ENCODE measurements at regions not wholly inside any gene's neighbourhood (a gene's known extent, or its start where the extent isn't known, plus 50 kb on each side); places are given as distances from the start of the nearest gene placed in this dataset.

DNA sequence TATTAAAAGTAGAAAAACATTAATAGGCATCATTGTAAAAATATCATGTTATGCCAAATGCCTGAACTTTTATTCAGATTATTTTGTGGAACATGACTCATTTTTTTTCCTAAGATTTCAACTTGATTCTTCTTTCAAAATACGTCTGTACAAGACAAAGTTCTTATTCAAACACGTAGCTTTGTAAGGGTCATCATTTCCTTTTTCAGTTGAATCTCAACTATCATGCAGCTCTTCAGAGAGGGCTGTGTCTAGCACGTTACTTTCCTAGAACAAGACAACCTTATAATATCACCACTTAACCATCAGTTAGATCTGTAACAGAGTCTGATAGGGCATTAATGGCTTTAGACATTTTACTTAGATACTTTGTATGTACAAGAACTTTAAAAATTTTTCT lies 608.9 kb downstream of the AMY1C start:
- no peak overlapping the region for H3K27ac ChIP-seq (ENCODE audit: low read depth in 1 of 2, low read length in 2 of 2)
- DNase-seq, result no peak
- H3K36me3 Mint-ChIP-seq, result no peaks in the 10 kb centered on the region
- H3K9me3 ChIP-seq (replicated peaks in 1 of 2; ENCODE audit: control insufficient read depth in 1 of 2, insufficient read depth in 1 of 2, low read length in 2 of 2), result peaks cover 0 to 10% of the 10 kb centered on the region in 2 donors
- TF ChIP-seq, protein P1, sequence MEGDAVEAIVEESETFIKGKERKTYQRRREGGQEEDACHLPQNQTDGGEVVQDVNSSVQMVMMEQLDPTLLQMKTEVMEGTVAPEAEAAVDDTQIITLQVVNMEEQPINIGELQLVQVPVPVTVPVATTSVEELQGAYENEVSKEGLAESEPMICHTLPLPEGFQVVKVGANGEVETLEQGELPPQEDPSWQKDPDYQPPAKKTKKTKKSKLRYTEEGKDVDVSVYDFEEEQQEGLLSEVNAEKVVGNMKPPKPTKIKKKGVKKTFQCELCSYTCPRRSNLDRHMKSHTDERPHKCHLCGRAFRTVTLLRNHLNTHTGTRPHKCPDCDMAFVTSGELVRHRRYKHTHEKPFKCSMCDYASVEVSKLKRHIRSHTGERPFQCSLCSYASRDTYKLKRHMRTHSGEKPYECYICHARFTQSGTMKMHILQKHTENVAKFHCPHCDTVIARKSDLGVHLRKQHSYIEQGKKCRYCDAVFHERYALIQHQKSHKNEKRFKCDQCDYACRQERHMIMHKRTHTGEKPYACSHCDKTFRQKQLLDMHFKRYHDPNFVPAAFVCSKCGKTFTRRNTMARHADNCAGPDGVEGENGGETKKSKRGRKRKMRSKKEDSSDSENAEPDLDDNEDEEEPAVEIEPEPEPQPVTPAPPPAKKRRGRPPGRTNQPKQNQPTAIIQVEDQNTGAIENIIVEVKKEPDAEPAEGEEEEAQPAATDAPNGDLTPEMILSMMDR (IDR thresholded peaks at IDR 0.05), result no peak
- H3K79me2 ChIP-seq (ENCODE audit: insufficient read depth, low read length), result no peaks in the 10 kb centered on the region
- no peak overlapping the region for H2AFZ ChIP-seq (ENCODE audit: insufficient read depth, low read depth, low read length, poor library complexity, severe bottlenecking)
- H3K4me3 ChIP-seq (replicated peaks in 1 of 3; ENCODE audit: low read depth in 2 of 3, low read length in 3 of 3), result no peak overlapping the region
- H4K20me1 ChIP-seq (ENCODE audit: insufficient read depth, low read length), result no peaks in the 10 kb centered on the region
- intact Hi-C loops (cut with micrococcal nuclease), result no loop called here
- no peaks in the 10 kb centered on the region for H3K27me3 ChIP-seq (ENCODE audit: control insufficient read depth in 2 of 2, insufficient read depth in 2 of 2, low read length in 2 of 2)
- H3K4me1 Mint-ChIP-seq, result no peaks in the 10 kb centered on the region
- no peaks in the 10 kb centered on the region for H3K27me3 Mint-ChIP-seq (ENCODE audit: low read depth in 3 of 3)
- H3K4me1 ChIP-seq (ENCODE audit: control insufficient read depth in 1 of 2, insufficient read depth in 2 of 2, low read length in 2 of 2), result no peaks in the 10 kb centered on the region
- H3K4me2 ChIP-seq (replicated peaks; ENCODE audit: extremely low read depth, low read length, poor library complexity, severe bottlenecking), result no peak overlapping the region
- H3K36me3 ChIP-seq (replicated peaks in 1 of 2; ENCODE audit: control insufficient read depth in 1 of 2, insufficient read depth in 2 of 2, low read length in 2 of 2), result no peaks in the 10 kb centered on the region
- H3K9ac ChIP-seq (ENCODE audit: insufficient read depth, low read length, poor library complexity, severe bottlenecking), result no peak overlapping the region
- no peak overlapping the region for H3K27ac Mint-ChIP-seq
- H3K9me3 Mint-ChIP-seq, result peaks cover 0 to 12% (median 2%) of the 10 kb centered on the region in 7 donors
- H3K4me3 Mint-ChIP-seq, result no peak overlapping the region
- WGBS (ENCODE audit: insufficient coverage), result 94% methylated on average over 2 of the region's 3 CpGs

DNA sequence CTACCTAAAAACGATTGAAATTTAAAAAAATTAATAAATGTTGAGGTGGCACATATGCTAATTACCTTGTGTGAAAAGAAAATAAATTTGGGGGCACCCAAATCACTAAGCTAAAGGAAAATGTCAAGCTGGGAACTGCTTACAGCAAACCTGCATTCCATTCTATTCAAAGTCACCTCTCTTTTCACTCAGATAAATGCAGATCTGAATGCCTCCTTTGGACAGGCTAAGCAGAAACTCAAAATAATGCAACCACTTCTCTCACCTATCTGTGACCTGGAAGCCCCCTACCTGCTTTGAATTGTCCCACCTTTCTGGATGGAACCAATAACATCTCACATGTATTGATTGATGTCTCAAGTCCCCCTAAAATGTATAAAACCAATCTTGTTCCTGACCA lies 628.7 kb downstream of the AMY1C start:
- Histone ChIP-seq H3K4me2 (replicated peaks; ENCODE audit: extremely low read depth, low read length, poor library complexity, severe bottlenecking) (no peak overlapping the region), H3K27me3 (ENCODE audit: control insufficient read depth in 2 of 2, insufficient read depth in 2 of 2, low read length in 2 of 2) (no peaks in the 10 kb centered on the region), H3K9me3 (replicated peaks in 1 of 2; ENCODE audit: control insufficient read depth in 1 of 2, insufficient read depth in 1 of 2, low read length in 2 of 2) (peaks cover 0 to 7% of the 10 kb centered on the region in 2 donors), H3K4me3 (replicated peaks in 1 of 3; ENCODE audit: low read depth in 2 of 3, low read length in 3 of 3) (no peak overlapping the region), H2AFZ (ENCODE audit: insufficient read depth, low read depth, low read length, poor library complexity, severe bottlenecking) (no peak overlapping the region), H4K20me1 (ENCODE audit: insufficient read depth, low read length) (no peaks in the 10 kb centered on the region), H3K27ac (ENCODE audit: low read depth in 1 of 2, low read length in 2 of 2) (no peak overlapping the region), H3K79me2 (ENCODE audit: insufficient read depth, low read length) (no peaks in the 10 kb centered on the region), H3K4me1 (ENCODE audit: control insufficient read depth in 1 of 2, insufficient read depth in 2 of 2, low read length in 2 of 2) (no peaks in the 10 kb centered on the region), H3K36me3 (replicated peaks in 1 of 2; ENCODE audit: control insufficient read depth in 1 of 2, insufficient read depth in 2 of 2, low read length in 2 of 2) (no peaks in the 10 kb centered on the region), H3K9ac (ENCODE audit: insufficient read depth, low read length, poor library complexity, severe bottlenecking) (no peak overlapping the region)
- intact Hi-C loops (cut with micrococcal nuclease), result no loop called here
- DNase-seq, result no peak
- Mint-ChIP-seq H3K27ac (no peak overlapping the region), H3K27me3 (ENCODE audit: low read depth in 3 of 3) (peaks cover 0 to 1% (median 0%) of the 10 kb centered on the region in 3 donors), H3K36me3 (no peaks in the 10 kb centered on the region), H3K9me3 (peaks cover 2 to 16% (median 6%) of the 10 kb centered on the region in 7 donors), H3K4me3 (no peak overlapping the region), H3K4me1 (no peaks in the 10 kb centered on the region)
- TF ChIP-seq, protein P1 (IDR thresholded peaks at IDR 0.05), result no peak
- WGBS (ENCODE audit: insufficient coverage), result no CpG with 5 or more reads among the region's 1 CpG
